K562 (cell line): ENCODE measurements at regions not wholly inside any gene's neighbourhood (a gene's known extent, or its start where the extent isn't known, plus 50 kb on each side); places are given as distances from the start of the nearest gene placed in this dataset.

Experiments
- TRIM28 ChIP-seq: fragments of 450-650 bp; IDR thresholded peaks from 2 replicates; pipeline ENCODE4 v1.6.1; 2017
- ZBTB11 ChIP-seq, 3 experiments: fragments of 200-800 bp in 1 of 3; fragments of 250-450 bp in 1 of 3; fragments of 450-650 bp in 1 of 3; sonication (Bioruptor Pico) in 1 of 3; sonication (Bioruptor generic) in 1 of 3; formaldehyde crosslinking in 1 of 3; IDR thresholded peaks; 2 replicates each; pipeline versions ENCODE4 v1.6.1 to v1.8.0; 2016 to 2022; ENCODE audit warnings: mild to moderate bottlenecking in 2 of 3, missing genetic modification characterization in 2 of 3, missing compliant biosample characterization in 1 of 3, moderate library complexity in 1 of 3
- ZKSCAN1 ChIP-seq: fragments of 150-350 bp; IDR thresholded peaks from 2 replicates; pipeline ENCODE4 v1.6.1; 2016; ENCODE audit warnings: low read depth, low read length
- ZNF407 ChIP-seq: fragments of 450-650 bp; IDR thresholded peaks from 2 replicates; pipeline ENCODE4 v1.6.1; 2016; ENCODE audit warnings: low read depth
- TF ChIP-seq, protein P1 (sequence below): fragments of 250-450 bp; sonication (Bioruptor Pico); IDR thresholded peaks from 2 replicates; pipeline ENCODE4 v1.8.0; 2022; ENCODE audit warnings: moderate library complexity, mild to moderate bottlenecking, inconsistent platforms
- TF ChIP-seq, protein P2 (sequence below): IDR thresholded peaks from 2 replicates; pipeline ENCODE4 v1.6.1; 2016; ENCODE audit warnings: missing genetic modification characterization, missing compliant biosample characterization

GRCh38 chr20:40090236-40090635 lies 598.8 kb downstream of the MAFB start (continued):
- TF ChIP-seq, protein P1, sequence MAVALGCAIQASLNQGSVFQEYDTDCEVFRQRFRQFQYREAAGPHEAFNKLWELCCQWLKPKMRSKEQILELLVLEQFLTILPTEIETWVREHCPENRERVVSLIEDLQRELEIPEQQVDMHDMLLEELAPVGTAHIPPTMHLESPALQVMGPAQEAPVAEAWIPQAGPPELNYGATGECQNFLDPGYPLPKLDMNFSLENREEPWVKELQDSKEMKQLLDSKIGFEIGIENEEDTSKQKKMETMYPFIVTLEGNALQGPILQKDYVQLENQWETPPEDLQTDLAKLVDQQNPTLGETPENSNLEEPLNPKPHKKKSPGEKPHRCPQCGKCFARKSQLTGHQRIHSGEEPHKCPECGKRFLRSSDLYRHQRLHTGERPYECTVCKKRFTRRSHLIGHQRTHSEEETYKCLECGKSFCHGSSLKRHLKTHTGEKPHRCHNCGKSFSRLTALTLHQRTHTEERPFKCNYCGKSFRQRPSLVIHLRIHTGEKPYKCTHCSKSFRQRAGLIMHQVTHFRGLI (CRISPR knock-in tag), result no peak
- no peak for TF ChIP-seq TRIM28
- no peak for TF ChIP-seq ZKSCAN1
- no peak for TF ChIP-seq ZBTB11 (CRISPR knock-in tag; IDR thresholded peaks at IDR 0.05)
- TF ChIP-seq ZNF407, result no peak
- TF ChIP-seq, protein P2, sequence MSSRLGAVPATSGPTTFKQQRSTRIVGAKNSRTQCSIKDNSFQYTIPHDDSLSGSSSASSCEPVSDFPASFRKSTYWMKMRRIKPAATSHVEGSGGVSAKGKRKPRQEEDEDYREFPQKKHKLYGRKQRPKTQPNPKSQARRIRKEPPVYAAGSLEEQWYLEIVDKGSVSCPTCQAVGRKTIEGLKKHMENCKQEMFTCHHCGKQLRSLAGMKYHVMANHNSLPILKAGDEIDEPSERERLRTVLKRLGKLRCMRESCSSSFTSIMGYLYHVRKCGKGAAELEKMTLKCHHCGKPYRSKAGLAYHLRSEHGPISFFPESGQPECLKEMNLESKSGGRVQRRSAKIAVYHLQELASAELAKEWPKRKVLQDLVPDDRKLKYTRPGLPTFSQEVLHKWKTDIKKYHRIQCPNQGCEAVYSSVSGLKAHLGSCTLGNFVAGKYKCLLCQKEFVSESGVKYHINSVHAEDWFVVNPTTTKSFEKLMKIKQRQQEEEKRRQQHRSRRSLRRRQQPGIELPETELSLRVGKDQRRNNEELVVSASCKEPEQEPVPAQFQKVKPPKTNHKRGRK (tag), result no peak
